GM21390 (cell line): ENCODE measurements at regions not wholly inside any gene's neighbourhood (a gene's known extent, or its start where the extent isn't known, plus 50 kb on each side); places are given as distances from the start of the nearest gene placed in this dataset.
"Not testable (repeated sequence)": the region's sequence is repeated elsewhere in the genome, so short reads cannot be mapped to it uniquely, and the experiment has no call there.

Experiments
- ATAC-seq: cut with Tn5 transposase; IDR thresholded peaks from one replicate; pipeline ENCODE4 v1.9.1; 2021; ENCODE audit not compliant: unreplicated experiment

DNA sequence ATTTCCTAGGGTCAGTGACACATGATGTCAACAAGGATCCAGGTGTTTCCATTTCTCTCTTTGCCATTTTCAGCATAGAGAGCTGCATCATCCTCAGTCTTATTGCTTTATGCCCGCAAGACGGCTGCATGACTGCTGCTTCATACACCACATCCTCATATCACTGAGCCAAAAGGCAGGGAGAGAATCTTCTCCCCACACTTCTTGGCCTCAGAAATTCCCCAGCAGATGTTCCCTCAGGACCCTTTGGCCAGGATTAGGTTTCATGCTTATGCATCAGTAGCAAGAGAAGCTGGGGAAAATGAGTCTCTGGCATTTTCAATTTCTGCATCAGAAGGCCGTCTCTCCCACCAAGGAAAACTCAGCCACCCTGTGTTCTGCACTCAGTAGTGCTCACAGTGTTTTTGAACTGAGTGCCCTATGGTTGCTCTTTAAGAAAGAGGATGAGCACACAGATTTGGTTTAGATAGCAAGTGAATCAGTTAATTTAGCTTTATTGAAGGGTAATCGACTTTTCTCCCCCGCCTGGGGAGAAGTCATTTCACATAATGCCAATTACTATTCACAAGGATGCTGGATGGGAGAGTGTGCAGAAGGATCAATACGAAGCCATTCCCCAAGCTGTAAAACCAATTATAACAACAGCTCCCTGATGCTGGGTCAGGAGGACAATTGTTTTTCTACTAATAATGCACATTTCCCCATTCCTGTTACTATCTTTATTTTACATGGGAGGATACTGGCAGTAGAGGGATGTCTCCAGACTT, 360.2 kb downstream of the HHIPL2 start:
- no peak for ATAC-seq

GRCh38 chr1:222182641-222183040, 365.3 kb downstream of the HHIPL2 start:
- ATAC-seq, result no peak

DNA sequence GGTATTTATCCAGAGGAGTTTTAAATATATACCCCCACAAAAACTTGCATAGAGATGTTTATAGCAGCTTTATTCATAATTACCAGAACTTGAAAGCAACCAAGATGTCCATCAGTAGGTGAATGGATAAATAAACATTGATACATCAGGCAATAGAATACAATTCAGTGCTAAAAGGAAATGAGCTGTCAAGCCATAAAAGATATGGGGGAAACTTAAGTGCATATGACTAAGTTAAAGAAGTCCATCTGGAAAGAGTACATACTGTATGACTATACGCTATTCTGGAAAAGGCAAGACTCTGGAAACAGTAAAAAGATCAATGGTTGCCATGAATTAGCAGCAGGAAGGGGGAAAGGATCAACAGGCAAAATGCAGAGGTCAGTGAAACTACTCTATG, 366.7 kb downstream of the HHIPL2 start:
- no peak for ATAC-seq

- ATAC-seq, result not testable (repeated sequence)
Observed at GRCh38 chr1:222177496-222177895, 370.4 kb downstream of the HHIPL2 start.

GRCh38 chr1:222171005-222171404, 376.9 kb downstream of the HHIPL2 start:
- peak; percentile 78 for ATAC-seq

GRCh38 chr1:222168621-222169020, 379.3 kb downstream of the HHIPL2 start:
- ATAC-seq, result no peak

- ATAC-seq, result no peak
Observed at GRCh38 chr1:222167896-222168295, 380.0 kb downstream of the HHIPL2 start.

- ATAC-seq, result no peak
Observed at GRCh38 chr1:222167111-222167510, 380.8 kb downstream of the HHIPL2 start.

DNA sequence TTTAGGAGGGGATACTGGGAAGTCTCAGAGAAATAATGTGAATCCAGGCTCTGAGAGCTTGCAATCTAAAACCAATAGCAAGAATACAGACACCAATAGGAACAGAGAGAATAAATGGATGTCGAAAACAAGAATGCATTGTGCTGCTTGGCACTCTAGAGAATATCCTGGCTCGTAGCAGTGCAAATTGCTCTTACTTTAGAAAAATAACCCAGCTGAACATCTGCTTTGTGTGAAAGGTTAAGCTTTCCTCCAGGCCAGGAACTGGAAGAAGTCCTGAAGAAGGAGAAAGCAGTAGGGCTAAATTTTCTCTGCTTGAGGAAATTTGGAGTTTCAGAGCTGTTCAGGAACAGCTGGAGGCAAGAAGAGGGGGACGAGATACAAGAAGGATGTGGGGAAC, 382.3 kb downstream of the HHIPL2 start:
- no peak for ATAC-seq

- no peak for ATAC-seq
Observed at GRCh38 chr1:222163895-222164294, 384.0 kb downstream of the HHIPL2 start.

DNA sequence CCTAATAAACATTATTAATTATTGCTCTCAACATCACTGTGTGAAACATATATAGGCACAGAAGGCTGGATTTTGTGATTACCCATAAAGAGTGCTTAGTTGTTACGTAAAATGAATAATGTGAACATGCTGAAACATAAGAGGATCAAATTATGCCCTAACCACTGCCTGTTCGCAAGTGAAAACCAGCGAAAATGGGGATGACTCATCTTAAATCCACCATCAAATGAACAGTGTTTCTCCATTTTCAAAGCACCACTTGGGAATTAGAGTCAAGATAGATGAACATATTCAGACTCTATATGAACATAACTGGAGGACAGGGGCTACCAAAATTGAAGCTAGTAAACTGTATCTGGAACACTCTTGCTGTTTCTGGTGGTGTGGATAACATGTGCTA, 386.2 kb downstream of the HHIPL2 start:
- ATAC-seq, result no peak

DNA sequence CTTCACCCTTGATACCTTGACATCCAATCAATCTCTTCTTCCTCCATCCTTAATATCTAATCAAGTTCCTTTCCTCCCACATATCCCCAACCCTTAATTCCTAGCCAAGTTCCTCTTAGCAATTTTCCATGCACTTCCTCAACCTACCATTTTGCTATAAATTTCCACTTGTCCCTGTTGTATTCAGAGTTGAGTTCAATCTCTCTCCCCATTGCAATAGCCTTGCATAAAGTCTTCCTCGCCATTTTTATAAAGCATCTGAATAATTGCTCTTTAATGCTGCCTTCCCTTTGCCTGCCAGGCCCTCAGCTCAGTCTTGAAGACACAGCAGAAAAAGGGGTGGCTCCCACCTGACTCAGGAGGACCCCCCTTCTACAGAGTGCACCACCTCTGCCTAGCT, 390.3 kb downstream of the HHIPL2 start:
- ATAC-seq, result no peak

GRCh38 chr1:222140206-222140605, 398.3 kb upstream of the DUSP10 start:
- no peak for ATAC-seq

- no peak for ATAC-seq
Observed at GRCh38 chr1:222138095-222138494, 396.2 kb upstream of the DUSP10 start.

DNA sequence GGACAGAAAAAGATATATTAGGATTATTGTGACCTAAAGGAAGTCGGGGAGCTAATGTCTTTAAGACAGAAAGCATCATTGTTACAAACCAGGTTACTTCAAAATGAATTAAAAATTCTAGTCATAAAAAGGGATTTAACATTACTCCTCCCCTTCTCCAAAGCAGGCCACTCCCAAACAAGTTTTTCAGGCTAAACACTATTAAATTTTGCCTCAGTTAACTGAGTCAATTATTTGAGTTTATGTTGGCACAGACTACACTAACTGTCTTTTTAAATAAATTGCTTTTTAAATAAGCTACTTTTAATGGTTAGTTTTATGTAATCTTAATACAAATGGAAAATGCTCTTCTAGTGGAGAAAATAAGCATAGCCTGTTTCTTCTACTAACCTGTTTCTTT, 395.0 kb upstream of the DUSP10 start:
- ATAC-seq, result no peak

DNA sequence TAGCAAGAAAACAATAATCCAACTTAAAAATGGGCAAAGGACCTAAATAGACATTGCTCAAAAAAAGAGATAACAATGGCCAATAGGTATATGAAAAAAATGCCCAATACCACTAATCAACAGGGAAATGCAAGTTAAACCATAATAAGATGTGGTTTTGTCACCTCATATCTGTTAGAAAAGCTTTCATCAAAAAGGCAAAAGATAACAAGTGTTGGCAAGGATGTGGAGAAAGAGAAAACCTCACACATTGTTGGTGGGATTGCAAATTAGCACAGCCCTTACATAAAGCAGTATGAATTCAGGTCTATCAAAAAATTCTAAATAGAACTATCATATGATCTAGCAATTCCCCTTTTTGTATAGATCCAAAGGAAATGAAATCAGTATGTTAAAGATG, 387.2 kb upstream of the DUSP10 start:
- no peak for ATAC-seq

DNA sequence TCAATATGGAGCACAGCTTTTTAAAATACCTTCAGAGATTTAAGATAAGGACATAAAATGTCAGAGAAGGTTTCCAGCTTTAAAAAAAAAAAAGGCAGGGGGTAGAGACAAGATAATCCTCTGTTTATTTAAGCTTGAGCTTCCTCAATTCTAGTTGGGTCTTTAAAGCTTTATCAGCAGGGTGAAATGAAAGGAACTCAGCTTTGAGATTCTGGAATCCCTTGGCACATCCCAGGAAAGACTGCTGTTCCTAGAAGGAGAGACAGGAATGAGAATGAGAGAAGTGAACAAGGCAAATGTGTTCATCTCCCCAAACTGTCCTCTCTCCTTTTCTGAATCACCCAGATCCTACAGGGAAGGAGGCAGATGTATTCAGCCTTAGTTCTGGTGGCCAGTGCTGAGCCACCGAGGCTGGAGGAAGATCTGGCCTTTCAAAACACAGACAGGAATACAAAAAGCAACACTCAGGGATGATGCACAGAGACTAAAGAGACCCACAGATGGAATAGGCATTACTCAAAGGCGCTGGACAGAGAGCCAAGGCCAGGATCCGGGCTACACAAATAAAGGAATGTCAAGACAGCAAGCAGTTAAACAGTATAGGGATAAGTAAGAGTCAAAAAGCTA, 385.8 kb upstream of the DUSP10 start:
- ATAC-seq, result no peak

DNA sequence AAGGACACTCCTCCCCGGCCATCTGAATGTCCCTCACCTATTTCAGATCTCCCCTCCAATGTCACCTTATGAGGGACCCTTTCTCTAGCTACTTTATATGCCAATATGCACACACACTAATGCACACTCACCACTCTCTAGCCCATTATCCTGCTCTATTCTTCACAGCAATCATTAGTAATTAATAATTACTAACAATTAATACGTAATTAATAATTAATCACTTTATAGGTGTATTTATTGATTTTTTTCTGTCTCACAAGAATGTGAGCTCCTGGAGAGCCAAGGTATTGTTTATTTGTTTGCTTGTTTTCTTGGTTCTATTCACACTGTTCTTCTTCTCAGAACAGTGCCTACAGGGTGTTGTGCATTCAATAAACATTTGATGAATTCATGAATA, 385.2 kb upstream of the DUSP10 start:
- ATAC-seq, result no peak

DNA sequence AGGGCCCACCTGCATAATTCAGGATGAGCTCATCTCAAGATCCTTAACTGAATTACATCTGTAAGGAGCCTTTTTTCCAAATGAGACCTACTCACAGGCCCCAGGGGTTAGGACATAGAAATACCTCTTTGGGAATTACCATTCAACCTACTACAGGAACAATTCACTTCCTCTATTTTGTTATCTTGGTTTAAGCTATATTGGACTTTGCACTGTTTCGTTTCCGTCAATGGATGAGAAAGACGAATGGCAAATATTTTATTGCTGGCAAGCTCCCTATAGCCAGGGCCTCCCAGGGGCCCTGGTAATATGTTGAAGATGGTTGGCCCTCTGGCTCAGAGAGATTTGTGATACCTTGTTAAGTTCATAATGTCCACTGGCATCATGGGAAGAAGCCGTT, 384.2 kb upstream of the DUSP10 start:
- no peak for ATAC-seq

DNA sequence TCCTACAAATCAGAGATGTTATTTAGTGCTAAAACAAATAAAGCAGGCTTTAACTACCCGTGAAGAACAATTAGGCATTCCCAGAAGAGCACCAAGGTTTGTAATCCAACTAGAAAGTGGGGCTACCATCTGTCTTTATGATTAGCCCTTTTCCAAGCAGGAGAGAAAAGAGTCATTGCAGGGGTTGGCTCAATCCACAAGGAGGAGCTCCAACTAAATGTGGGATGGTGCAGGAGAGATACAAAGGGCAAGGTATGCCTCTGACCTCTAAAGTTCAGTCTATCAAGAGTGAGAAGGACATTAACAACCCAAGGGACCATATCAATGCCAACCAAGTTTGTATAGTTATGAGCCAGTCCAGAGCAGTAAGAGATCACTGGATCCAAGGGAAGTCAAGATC, 382.7 kb upstream of the DUSP10 start:
- ATAC-seq, result no peak

DNA sequence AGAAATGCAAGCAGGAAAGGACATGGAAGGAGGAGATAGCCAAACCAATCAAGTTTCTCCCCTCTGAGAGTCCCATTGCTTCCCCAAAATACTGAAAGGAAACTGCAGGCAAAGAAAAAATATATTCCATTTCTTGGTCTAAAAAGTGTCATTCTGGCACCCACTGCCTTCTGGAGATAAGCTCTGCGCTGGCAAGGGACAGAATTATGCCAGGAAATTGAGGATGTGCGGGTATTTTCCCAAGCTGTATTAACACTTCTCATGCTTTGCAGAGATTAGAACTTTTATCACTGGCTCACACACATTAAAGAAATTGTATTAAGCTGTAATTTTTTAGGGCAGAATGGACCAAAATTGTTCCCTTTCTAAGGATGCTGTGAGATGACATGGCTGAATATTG, 381.2 kb upstream of the DUSP10 start:
- ATAC-seq, result no peak

- no peak for ATAC-seq
Observed at GRCh38 chr1:222117809-222118208, 375.9 kb upstream of the DUSP10 start.
